NCI-H2196 treated with DMSO at 0.1 percent for 48 hours (cell line): ENCODE measurements at regions not wholly inside any gene's neighbourhood (a gene's known extent, or its start where the extent isn't known, plus 50 kb on each side); places are given as distances from the start of the nearest gene placed in this dataset.
"Not testable (repeated sequence)": the region's sequence is repeated elsewhere in the genome, so short reads cannot be mapped to it uniquely, and the experiment has no call there.

Experiments used
- DNase-seq: peaks from one replicate; lab custom pipeline; 2025; ENCODE audit not compliant: unreplicated experiment; lab: John Stamatoyannopoulos, UW

DNA sequence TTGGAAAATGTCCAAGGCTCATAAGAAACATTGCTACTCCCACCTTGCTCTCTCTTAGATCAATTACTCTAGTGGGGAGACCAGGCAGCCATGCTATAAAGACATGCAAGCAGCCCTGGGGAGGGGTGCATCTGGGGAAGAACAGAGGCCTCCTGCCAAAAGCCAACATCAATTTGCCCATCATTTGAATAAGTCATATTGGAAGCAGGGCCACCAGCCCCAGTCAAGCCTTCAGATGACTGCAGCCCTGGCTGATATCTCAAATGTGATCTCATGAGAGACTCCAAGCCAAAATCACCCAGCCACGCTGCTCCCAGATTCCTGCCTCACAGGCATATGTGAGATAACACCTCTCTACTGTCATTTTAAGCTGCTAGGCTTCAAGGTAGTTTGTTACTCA, 157.5 kb upstream of the PDE1C start:
- no peak for DNase-seq

DNA sequence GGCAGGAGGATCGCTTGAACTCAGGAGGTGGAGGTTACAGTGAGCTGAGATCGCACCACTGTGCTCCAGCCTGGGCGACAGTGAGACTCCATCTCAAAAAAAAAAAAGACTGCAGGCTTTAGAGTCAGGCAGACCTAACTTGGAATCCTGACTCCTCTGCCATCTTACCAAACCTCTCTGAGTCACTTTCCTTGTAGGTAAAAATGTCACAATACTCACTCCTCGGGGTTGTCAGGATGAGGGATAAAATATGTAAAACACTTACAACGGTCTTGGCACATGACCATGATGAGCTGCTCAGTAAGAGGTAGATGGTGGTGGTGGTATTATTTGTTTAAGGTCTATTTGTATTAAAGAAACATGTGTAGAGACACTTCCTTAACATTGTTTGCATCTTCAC, 154.1 kb upstream of the PDE1C start:
- DNase-seq, result no peak

DNA sequence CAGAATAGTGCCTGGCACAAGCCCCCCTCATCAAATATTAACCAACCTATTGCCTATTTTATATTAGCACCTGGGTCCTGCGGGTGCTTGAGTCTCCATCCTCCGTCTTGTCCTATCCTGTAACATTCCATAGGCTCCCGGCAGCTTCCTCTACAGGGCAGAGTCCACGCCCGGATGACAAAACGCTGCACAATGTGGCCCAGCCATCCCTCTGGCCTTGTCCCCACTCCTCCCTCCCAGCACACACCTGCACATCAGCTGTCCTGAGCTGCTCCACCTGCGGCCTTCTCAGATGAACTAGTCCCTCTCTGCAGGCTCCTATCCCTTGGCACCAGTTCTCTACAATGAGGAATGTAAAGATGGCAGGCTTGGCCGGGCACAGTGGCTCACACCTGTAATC, 153.5 kb upstream of the PDE1C start:
- DNase-seq, result no peak

DNA sequence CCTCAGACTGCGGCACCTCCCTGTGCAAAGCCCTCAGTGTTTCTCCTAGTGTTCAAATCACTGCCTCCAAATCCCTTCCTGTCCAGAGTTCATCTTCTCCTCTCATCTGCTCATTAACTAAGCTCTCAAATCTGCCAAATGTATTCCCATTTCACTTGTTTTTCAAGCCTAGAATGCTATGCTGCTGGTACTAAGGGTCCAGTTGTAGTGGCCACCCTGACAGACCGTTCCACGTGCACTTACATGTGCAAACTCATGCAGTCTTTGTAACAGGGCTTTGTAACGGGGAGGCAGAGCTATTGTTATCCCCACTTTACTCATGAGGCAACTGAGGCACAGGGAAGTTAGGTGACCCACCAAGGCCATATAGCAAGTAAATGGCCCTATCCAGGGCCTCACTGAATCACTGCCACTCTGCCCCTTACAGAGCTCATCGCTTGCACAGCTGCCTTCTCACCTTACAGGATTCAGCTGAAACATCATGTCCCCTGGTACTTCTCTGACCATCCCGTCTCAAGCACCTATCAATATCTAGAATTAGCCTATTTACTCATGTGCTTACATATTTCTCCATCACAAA, 153.0 kb upstream of the PDE1C start:
- no peak for DNase-seq

DNA sequence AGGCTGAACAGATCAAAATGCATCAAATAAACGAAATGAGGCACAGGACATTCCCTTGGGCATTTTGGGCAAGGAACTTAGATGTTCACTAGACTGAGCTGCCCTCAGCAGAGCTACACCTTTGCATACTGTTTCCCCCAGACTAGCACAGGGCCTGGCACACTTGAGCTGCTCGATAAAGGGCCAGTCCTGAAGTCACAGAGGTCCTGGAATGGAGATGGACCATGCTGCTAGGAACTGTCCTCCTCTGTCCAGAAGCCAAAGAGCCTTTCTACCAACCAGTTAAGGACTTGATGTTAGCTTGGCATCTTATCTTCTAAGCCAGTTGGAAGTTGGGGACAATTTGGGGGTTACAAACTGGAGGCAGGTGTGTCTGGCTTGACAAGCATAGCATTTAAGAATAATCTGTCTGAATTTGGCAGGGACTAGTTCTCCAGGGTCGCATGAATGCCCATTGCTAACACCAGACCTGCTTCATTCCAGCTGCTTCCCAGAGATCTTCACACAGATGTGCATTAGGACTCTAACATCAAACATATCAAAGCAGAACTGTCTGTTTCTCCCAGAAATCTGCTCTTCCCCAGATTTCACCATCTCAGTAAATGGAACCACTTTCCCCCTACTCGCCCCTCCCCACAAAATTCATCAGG, 152.2 kb upstream of the PDE1C start:
- no peak for DNase-seq

DNA sequence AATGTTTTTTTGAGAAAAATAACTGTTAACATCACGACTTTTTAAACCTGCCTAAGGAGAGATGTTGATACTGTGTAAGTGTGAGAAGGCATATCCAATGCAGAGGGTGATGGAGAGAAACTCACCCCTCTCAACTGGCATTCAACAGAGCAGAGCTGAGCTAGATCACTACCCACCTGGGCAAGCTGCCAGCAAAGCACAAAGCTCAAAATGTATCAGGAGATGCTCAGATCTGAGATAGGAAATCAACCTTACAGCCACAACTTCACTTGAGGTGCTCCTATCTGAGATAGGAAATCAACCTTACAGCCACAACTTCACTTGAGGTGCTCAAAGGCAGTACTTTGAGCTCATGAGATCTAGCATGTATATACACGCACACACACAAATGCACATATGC, 151.5 kb upstream of the PDE1C start:
- DNase-seq, result no peak

DNA sequence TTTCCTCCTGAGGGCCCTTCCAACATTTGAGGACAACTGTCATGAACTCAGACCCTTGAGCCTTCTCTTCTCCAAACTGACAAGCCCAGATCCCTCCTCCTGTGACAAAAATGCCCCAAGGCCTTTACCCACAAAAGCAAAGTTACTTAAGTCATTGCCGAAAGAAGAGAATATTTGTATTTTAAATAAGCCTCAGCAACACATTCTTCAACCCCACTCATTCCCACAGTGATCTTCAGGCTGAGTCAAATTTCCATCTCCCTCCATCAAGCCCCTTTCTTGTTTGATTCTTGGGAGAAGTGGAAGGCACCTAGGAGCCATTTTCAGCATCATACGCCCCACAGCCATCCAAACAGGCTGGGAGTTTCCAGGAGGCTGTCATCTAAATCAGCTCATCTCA, 150.8 kb upstream of the PDE1C start:
- no peak for DNase-seq

DNA sequence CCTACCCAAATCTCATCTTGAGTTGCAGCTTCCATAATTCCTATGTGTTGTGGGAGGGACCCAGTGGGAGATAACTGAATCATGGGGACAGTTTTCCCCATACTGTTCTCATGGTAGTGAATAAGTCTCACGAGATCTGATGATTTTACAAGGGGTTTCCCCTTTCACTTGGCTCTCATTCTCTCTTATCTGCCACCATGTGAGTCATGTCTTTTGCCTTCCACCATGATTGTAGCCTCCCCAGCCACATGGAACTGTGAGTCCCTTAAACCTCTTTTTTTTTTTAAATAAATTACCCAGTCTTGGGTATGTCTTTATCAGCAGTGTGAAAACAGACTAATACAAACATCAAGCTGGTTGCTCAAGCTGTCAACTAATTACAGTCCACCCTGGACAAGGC, 149.6 kb upstream of the PDE1C start:
- DNase-seq, result not testable (repeated sequence)

DNA sequence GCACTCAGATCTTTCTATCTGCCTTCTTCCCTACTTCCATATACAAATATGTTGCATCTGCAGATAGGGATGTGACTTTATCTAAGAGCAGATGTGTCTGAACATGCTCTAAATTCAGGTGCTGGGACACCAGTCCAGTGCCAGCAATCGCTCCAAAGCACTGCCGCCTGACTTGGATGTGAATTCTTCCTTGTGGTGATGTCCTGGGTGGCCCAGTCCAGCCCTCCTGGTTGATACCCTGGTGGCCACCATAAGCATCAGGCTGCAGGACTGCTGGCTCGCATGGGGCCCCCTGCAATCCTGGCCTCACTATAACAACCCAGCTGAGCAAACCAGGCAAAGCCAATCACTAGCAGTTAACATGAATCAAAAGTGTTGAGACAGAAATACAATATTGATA, 149.2 kb upstream of the PDE1C start:
- DNase-seq, result no peak

DNA sequence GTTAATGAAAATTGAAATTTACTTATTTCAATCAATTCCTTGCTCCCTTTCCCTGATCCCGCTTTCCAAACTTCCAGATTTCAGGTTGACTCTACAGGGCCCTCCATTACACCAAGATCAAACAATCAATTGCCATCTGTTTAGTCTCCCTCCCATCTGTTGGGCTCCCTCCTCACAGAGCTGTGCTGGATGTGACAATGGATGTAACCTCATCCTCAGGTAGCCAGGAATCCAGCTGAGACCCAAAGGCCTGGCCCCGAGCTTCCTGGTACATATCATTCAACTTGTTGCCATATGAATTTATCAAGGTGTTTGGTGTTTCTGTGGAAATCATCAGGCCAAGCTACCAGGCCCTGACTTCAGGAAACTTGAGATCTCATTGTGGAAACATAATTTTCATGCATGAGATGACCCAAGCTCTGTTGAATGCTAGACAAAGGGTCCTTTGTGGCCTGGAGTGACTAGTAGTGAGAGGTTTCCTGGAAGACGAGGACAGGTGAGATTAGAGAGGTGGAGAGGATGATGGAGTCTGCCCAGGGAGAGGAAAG, 148.6 kb upstream of the PDE1C start:
- DNase-seq, result peak; percentile 40

DNA sequence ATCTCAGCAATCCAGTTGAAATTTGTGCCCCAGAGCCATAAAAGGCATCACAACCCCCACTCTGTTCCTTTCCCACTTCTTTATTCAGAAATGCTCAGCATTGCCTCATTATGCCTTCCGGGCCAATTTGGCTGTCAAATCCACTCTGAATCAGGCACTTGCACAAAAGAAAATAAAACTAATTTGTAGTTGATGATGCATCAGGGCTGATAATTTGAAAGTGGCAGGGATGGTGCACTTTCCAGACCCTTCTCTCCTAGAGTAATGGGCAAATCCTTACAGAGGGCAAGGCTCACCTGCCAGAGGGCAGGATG, 147.9 kb upstream of the PDE1C start:
- DNase-seq, result no peak

DNA sequence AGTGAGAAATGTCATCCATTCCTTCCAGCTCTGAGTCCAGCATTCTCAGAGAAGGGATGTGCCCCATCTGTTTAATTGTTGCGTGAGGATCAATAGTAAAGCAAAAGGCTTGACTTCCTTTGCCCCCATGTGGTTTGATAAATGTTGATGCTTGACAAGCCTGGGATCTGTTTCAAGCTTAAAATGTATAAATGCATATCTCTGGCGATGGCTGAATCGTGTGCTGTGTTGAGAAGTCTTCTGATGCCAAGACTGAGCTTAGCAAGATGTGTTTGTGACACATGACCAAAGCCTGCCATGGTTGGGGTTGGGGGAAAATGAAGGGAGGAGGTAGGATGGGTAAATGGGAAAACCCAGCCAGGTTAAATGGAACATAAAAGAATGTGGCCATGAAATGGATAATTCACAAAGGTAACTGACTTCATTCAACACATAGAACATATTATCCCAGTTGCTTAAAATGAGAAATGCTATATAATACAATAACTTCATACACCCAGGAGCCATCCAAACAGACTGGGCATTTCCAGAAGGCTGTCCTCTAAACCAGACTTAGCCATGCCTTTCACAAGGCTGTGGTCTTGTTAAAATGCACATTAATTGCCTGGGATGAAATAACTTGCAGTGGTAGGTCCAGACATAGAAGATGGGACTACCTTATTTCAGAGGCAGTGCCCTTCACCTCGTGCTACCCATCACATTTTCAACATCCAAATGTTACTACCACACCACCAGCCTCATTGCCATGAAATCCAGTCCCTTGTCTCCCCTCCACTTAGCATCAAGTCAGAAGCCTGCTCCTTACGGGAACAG, 147.3 kb upstream of the PDE1C start:
- DNase-seq, result no peak

DNA sequence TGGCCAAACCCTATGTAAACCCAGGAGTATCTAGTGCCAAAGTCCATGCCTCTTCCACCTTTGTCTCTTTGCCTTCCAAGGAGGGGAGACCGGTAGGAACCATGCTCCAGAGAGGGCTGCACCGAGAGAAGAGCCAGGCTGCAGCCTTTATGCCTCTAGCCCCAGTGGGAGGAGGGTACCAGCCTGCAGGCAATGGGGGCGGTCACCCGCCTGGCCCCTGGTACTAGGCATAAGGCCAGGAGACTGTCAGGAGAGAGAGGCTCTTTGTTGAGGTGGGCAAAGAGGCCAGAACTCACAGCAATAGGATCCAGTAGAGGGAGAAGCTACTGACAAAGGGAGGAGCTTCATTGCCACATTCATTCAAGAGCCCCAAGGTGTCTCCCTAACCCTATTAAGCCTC, 146.6 kb upstream of the PDE1C start:
- DNase-seq, result no peak

DNA sequence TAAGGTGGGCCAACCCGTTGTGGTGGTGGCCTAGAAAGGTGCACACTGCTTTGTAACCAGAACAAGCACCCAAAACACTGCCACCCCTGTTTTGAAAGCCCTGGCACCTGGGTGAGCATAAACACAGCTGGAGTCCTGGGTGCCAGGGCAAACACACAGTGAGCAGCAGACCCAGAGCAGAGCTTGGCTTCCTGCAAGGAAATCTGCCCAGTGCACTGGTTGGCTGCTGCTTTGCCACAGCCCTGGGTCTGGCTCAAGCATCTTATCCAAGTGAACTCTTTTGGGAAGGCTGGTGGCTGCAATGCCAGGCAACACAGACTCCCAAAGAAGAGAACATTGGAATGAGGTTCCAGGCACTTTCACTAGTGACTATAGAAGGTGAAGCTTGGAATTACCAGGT, 145.5 kb upstream of the PDE1C start:
- no peak for DNase-seq

DNA sequence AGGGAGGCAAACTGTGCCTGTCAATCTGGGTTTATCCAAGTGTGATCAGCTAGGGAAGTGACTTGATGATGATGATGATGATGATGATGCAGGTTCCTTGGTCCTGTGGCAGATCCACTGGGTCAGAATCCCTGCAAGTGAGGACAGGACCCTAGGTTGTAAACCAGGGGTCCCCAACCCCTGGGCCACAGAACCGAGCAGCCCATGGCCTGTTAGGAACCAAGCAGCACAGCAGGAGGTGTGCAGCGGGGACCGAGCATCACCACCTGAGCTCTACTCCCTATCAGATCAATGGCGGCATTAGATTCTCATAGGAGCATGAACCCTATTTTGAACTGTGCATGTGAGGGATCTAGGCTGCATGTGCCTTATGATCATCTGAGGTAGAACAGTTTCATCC, 144.7 kb upstream of the PDE1C start:
- DNase-seq, result no peak

DNA sequence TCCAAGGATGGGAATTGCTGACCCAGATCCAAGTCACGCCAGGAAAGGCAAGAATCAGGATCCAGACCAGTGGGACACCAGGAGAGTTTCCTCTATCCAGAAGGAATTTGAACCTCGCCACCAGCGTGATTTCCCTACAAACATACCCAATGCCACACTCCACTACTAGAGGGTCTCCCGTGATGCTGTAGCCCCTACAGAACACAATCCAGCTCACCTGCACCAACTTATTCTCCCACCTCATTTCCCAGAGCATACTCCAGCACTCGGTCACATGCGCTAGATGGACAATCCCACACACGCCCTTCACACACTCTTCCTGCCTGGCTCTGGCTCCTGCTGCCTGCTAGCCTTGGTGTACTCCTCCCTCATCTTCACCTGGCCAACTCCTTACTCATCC, 142.1 kb upstream of the PDE1C start:
- no peak for DNase-seq

DNA sequence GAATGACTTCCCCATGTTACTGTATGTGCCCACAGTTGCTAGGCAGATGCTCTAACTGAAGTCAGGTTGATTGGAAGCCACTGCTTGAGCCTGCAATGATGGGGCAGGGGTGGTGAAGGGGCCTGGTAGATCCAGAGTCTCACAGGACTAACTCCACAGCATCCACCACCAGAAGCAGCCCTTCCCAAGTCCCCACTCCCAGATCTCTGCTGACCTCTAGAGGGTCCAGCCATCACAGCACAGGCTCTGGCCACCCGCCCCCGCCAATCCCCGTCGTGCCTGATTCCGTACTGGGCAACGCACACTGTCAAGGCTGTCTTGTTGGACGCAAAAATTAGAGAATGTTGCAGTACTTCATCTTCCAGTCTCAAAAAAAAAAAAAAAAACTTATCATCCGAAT, 136.8 kb upstream of the PDE1C start:
- no peak for DNase-seq

DNA sequence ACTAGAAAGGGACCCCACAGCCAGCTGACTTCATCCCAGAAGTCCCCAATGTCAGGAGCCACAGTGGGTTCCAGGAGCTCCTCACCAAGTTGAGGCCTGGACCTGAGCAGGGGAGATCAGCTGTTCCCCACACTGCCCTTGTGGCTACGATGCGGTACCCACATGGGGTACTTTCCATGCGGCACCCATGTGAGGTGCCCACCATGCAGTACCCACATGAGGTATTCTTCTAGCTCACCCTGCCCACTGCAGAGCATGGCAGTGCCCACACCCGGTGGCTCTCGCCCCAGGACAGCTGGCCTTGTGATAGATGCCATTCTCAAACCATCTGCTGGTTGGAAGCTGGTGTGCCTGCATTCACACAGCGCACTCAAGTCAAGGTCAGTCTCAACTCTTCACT, 136.3 kb upstream of the PDE1C start:
- no peak for DNase-seq

DNA sequence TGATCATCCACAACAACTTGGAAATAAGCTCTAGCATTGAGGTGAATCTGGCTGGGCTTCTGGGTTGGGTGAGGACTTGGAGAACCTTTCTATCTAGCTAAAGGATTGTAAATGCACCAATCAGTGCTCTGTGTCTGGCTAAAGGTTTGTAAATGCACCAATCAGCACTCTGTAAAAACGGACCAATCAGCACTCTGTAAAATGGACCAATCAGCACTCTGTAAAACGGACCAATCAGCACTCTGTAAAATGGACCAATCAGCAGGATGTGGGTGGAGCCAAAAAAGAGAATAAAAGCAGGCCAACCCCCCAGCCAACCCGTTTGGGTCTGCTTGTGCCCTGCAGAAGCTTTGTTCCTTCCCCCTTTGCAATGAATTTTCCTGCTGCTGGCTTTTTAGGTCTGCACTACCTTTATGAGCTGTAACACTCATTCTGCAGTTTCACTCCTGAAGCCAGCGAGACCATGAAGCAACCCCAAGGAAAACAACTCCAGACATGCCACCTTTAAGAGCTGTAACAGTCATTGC, 135.2 kb upstream of the PDE1C start:
- not testable (repeated sequence) for DNase-seq

DNA sequence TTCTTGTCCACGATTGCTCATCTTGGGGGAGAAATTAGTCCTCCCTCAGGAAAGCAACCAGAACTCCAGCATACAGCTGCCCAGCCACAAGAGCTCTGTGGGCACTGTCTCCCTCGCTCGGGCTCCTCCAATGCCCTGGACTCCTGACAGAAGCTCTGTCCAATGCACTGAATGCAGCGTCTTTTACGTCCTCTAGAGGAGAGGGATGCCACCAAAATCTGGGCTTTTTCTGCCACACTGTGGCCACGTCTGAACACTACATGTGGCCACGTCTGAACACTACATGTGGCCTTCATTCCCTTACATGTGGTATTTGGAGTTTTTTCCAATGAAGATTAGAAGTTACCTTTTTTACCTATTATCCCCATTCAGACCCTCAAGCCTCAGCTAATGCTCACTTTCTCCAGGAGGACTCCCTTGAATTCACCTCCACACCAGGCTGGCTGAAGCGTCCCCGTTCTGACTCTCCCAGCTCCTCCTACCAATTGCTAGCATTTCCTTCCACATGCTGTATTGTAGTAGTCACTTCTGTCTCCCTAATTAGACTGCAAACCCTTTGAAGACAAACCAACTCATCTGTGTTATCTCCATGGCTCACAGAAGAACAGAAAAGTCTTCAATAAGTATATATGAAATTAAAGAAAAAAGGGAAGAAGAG, 134.3 kb upstream of the PDE1C start:
- DNase-seq, result peak; percentile 51

DNA sequence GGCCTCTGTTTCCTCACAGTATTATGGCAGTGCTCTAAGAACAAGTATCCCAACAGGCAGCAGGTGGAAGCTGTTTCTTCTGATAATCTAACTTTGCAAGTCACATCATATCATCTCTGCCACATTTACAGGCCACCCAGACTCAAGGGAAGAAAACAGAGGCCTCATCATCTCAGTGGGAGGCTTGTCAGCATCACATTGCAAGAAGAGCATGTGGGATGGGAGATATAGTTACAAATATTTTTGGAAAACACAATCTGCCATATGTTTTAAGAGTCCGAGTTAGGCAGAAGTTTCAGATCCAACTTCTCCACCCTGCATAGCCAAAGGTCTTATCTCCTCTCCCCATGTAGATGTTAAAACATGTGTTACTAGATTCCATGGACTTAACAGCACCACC, 130.4 kb upstream of the PDE1C start:
- DNase-seq, result no peak

DNA sequence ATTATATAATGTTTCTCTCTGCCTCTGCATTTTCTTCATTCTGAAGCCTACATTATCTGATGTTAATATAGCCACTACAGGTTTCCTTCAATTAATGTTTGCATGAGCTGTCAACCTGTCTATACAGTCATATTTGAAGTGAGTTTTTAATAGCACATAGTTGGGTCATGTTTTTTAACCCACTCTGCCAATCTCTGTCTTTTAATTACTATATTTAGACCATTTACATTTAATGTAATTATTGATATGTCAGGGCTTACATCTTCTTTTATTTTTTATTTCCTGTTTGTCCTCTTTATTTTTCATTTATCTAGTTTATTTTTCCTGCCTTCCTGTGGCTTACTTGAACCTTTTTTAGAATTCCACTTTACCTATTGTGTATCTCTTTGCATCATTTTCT, 124.3 kb upstream of the PDE1C start:
- DNase-seq, result no peak
